HG02943 (cell line): ENCODE measurements at regions not wholly inside any gene's neighbourhood (a gene's known extent, or its start where the extent isn't known, plus 50 kb on each side); places are given as distances from the start of the nearest gene placed in this dataset.
"Not testable (repeated sequence)": the region's sequence is repeated elsewhere in the genome, so short reads cannot be mapped to it uniquely, and the experiment has no call there.

Source experiments
- ATAC-seq: cut with Tn5 transposase; IDR thresholded peaks from one replicate; pipeline ENCODE4 v1.9.1; 2021; ENCODE audit warnings: mild to moderate bottlenecking, low read depth, moderate library complexity; ENCODE audit not compliant: unreplicated experiment

- no peak for ATAC-seq
Measured at GRCh38 chr5:84961193-84961592, 576.5 kb upstream of the EDIL3 start.

GRCh38 chr5:84961903-84962302 lies 577.2 kb upstream of the EDIL3 start:
- ATAC-seq: no peak

DNA sequence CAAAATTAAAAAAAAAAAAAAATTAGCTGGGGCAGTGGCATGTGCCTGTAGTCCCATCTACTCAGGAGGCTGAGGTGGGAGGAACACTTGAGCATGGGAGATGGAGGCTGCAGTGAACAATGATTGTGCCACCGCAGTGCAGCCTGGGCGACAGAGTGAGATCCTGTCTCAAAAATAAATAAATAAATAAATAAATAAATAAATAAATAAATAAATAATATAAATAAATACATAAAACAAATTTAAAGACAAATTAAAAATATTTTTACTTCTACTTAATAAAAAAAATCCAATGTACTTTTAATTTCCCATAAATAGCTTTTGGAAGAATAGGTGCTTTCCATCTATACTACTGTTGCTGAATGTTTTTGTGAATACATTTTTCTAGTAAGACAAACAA lies 598.4 kb upstream of the EDIL3 start:
- no peak for ATAC-seq

- no peak for ATAC-seq
Measured at GRCh38 chr5:84985148-84985547, 600.5 kb upstream of the EDIL3 start.

DNA sequence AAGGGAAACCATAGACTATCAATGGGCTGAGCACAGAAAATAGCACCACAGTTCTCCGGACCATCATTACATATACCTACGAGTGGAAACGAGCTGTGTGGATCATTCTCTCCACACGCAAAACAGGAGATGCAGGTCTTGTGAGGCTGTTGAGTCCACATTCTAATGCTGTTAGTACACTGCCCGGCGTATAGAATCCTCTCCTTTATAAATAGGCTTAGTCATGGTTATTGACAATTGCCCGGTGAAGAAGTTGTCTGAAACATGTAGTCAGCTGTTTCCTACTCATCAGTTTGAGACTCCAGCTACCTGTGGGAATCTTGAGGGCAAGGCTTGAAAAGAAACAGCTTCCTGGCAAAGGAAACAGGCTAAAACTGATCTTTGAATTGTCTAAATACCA lies 602.0 kb upstream of the EDIL3 start:
- no peak for ATAC-seq

DNA sequence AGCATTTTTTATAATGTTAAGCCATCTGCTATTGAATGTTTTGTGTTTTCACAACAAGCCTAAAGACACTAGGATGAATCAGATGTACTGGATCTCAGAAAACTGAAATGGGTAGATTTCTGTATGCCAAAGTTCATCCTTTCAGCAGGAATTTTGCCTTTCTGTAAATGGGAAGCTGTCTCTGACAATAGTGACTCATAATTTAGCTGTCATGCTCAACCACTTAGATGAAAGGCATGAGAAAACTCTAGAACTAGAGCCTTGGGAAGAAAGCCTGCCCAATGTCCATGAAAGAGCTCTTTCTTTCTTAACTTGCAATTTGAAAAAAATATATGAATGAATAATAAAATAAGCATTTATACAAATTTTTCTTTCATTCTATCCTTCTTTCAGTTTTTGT lies 616.0 kb upstream of the EDIL3 start:
- ATAC-seq: no peak

DNA sequence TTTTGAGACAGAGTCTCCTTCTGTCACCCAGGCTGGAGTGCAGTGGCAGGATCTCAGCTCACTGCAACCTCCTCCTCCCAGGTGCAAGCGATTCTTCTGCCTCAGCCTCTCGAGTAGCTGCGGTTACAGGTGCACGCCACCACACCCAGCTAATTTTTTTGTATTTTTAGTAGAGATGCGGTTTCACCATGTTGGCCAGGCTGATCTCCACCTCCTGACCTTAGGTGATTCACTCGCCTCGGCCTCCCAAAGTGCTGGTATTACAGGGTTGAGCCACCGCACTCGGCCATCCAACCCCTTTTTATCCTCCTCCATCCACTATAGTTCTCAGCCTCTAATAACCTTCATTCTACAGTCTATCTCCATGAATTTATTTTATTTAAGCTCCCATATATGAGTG lies 617.3 kb upstream of the EDIL3 start:
- ATAC-seq: not testable (repeated sequence)

GRCh38 chr5:85010014-85010562 lies 625.4 kb upstream of the EDIL3 start:
- ATAC-seq: no peak

- no peak for ATAC-seq
Measured at GRCh38 chr5:85017261-85017660, 632.6 kb upstream of the EDIL3 start.

DNA sequence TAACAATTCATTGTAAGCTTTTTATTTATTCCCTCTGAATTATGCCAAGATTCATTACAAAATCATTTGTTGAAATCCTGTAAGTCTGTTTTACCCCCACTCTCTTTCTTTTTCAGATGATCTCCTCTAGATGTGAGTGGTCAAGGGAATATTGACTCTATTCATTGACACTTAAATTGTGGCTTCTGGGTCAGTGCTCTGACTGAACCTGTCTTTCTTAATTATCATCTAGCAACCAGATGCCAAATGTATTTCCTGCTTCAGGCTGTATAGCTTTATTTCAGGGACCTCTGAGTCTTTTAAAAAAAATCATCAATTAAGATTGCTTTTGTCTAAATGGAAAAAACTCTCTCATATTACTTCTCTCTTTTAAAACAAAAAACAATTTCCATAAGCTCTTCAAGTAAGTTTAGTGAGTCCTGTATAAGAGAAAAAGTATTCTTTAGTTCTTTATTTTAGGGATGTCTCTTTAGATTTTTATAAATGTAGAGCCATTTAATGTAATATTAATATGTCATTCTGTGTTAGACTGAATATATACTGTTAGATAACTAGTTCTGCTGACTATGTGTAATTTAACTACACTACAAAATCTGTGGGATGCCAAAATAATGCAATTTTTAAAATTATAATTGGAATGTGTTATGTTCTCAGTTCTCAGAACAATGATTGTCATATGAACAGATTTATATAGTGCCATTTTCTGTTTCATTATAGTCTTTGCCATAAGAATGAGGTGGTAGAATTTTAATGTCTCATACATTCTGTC lies 645.8 kb upstream of the EDIL3 start:
- ATAC-seq: no peak

DNA sequence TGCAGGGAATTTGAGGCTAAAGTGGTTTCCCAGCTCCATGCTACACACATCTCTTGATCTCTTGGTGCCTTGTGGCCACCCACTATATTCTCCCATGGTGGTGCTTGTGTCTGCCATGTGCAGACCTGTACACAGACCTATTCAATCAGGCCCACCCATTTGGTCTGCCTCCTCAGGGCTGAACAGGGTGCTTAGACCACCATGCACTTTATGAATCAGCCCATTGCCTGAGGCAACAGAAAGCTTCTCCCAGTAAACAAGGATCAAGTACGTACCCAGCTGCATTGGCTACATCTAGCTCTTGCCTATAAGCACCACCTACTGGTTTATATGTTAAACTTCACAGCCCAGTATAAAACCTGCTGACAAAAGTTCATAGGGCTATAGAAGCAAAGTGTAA lies 664.3 kb upstream of the EDIL3 start:
- ATAC-seq: no peak

- ATAC-seq: no peak
Measured at GRCh38 chr5:85052826-85053225, 668.1 kb upstream of the EDIL3 start.

DNA sequence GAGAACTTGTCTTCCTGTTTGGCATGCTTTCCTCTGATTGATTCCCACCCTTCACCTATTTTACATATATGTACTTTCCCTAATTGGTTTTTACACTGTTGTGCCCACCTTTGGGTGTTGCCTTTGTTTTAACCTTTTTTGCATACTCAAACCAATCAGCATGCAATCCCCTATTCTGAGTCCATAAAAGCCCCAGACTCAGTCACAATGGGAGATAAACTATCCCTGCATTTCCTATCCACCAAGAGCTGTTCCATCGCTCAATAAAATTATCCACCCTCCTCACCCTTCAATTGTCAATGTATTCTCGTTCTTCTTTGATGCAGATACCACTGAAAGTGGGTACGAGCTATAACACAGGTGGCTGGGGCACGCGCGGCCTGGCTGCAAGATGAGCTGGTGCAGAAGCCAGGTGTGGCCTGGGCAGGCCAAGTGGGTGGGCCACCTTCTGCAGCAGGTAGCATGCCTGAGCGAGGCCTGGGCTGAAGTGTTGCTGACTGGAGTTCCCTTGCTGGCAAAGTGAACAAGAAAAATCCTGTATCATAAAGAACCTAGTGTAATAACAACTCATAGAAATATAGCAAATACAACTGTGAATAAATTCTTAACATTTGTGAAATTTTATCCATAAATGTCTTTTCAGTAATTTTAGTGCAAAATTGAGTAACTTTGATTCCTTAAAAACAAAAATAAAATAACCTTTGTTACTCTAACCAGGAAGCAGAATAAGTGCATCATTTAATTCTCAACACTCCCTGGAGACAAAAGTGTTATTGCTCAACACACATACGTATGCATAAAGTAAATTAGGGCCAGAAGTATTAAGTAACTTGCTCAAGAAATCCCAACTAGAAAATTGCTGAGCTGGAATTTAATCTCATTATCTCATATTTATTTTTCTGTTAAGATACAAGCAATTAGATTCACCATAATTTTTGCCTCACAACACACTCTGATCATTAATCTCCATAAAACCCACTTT lies 685.3 kb upstream of the EDIL3 start:
- ATAC-seq: no peak

DNA sequence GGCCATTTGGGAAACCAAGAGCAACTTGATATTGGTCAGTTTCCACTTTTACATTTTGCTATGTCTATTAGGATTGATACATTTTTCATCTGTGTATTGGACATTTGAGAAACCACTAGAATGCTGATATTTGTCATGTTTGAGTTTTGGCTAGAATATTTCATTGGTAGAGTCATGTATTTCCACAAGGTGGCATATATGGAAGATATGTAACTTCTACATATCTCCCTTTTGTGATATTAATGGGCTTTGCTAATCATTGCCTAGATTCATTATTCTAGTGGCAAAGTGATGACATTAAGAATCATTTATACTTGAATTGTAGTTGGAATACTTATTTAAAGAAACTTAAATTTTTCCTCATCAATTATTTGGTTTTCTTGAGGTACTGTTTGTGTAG lies 692.9 kb upstream of the EDIL3 start:
- no peak for ATAC-seq

DNA sequence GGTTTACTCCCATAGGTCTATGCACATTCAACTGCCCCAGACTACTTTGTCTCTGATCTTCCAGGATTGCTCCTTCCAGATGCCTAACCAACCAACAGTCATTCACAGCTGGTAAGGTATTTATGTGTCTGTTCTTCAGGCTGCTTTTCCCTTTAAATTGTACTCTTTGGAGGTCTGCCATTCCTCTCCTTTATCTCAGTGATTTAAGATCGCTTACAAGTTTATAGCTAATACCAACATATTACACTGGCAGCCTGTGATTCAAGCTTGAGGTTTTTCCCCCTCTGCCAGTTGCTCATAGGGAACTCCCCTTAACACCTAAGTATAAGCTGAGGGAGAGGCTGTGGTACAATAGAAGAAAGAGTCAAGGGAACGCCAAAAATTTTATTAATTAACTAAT lies 711.7 kb upstream of the EDIL3 start:
- ATAC-seq: no peak

GRCh38 chr5:85108471-85108870 lies 723.8 kb upstream of the EDIL3 start:
- no peak for ATAC-seq

- no peak for ATAC-seq
Measured at GRCh38 chr5:85109616-85110015, 724.9 kb upstream of the EDIL3 start.

DNA sequence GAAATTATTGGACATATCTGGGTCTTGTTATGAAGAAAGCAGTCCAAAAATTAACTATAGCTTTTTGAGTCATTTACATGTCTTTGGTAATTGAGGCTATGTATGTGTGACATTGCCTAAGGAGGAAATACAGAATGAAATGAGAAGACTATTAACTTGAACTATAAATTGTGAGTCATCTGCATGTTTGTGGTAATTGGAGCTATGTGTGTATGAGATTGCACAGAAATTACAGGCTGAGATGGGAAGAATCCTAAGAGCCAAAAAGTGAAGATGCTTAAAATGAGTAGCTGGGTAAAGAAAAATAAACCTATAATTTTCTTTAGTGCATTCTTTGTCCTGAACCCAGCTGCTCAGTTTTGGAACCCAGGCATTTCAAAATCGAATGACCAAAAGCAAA lies 747.6 kb upstream of the EDIL3 start:
- no peak for ATAC-seq

GRCh38 chr5:85140471-85140870 lies 755.8 kb upstream of the EDIL3 start:
- no peak for ATAC-seq

GRCh38 chr5:85143138-85143537 lies 758.5 kb upstream of the EDIL3 start:
- ATAC-seq: no peak

- no peak for ATAC-seq
Measured at GRCh38 chr5:85148701-85149100, 764.0 kb upstream of the EDIL3 start.
